ENCODE measurements at regions not wholly inside any gene's neighbourhood (a gene's known extent, or its start where the extent isn't known, plus 50 kb on each side); places are given as distances from the start of the nearest gene placed in this dataset.

DNA sequence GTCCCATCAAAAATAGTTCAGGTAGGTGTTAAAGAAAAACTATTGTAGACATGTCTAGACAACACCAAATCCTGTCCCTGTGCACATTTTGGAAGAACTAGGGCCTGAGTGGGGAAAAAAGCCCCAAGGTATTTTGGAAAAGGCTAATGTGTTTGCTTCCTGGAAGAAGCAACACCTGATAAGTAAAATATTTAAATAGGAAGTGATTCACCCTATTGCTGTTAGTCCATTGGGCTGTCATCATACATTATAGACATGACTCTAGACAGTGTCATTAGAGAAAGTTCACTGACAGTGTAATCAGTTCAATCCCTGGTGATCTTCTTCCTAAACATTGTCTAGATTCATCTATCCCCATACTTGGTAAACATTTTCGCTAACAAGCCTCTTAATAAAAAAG lies 465.3 kb downstream of the CBLN4 start:
- Histone ChIP-seq H3K4me3 (no peak overlapping the region), H3K27ac (ENCODE audit: low read depth) (no peak overlapping the region), H3F3A (replicated peaks; ENCODE audit: low read depth) (no peaks in the 10 kb centered on the region), H3K27me3 (ENCODE audit: insufficient read depth) (no peaks in the 10 kb centered on the region), H3K4me2 (no peak overlapping the region), H3K79me2 (replicated peaks; ENCODE audit: insufficient read depth) (no peaks in the 10 kb centered on the region), H3K9me2 (ENCODE audit: insufficient read depth) (no peaks in the 10 kb centered on the region), H2AFZ (no peak overlapping the region), H3K36me3 (ENCODE audit: insufficient read depth) (peaks cover 6% of the 10 kb centered on the region), H3K4me1 (ENCODE audit: insufficient read depth) (no peaks in the 10 kb centered on the region), H4K20me1 (replicated peaks; ENCODE audit: insufficient read depth) (no peaks in the 10 kb centered on the region)
- Mint-ChIP-seq H3K4me1 (no peaks in the 10 kb centered on the region), H3K4me3 (no peak overlapping the region), H3K27ac (no peak overlapping the region), H3K36me3 (ENCODE audit: low read depth) (peaks cover 36% of the 10 kb centered on the region), H3K27me3 (ENCODE audit: insufficient read depth, low read depth, poor library complexity) (no peaks in the 10 kb centered on the region), H3K9me3 (peaks cover 96% of the 10 kb centered on the region)
- TF ChIP-seq, protein P1, sequence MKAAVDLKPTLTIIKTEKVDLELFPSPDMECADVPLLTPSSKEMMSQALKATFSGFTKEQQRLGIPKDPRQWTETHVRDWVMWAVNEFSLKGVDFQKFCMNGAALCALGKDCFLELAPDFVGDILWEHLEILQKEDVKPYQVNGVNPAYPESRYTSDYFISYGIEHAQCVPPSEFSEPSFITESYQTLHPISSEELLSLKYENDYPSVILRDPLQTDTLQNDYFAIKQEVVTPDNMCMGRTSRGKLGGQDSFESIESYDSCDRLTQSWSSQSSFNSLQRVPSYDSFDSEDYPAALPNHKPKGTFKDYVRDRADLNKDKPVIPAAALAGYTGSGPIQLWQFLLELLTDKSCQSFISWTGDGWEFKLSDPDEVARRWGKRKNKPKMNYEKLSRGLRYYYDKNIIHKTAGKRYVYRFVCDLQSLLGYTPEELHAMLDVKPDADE (IDR thresholded peaks at IDR 0.05), result no peak
- TF ChIP-seq, protein P2, sequence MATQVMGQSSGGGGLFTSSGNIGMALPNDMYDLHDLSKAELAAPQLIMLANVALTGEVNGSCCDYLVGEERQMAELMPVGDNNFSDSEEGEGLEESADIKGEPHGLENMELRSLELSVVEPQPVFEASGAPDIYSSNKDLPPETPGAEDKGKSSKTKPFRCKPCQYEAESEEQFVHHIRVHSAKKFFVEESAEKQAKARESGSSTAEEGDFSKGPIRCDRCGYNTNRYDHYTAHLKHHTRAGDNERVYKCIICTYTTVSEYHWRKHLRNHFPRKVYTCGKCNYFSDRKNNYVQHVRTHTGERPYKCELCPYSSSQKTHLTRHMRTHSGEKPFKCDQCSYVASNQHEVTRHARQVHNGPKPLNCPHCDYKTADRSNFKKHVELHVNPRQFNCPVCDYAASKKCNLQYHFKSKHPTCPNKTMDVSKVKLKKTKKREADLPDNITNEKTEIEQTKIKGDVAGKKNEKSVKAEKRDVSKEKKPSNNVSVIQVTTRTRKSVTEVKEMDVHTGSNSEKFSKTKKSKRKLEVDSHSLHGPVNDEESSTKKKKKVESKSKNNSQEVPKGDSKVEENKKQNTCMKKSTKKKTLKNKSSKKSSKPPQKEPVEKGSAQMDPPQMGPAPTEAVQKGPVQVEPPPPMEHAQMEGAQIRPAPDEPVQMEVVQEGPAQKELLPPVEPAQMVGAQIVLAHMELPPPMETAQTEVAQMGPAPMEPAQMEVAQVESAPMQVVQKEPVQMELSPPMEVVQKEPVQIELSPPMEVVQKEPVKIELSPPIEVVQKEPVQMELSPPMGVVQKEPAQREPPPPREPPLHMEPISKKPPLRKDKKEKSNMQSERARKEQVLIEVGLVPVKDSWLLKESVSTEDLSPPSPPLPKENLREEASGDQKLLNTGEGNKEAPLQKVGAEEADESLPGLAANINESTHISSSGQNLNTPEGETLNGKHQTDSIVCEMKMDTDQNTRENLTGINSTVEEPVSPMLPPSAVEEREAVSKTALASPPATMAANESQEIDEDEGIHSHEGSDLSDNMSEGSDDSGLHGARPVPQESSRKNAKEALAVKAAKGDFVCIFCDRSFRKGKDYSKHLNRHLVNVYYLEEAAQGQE (IDR thresholded peaks at IDR 0.05; ENCODE audit: unreplicated experiment), result no peak
- TF ChIP-seq STAT1 (IDR thresholded peaks at IDR 0.05; ENCODE audit: unreplicated experiment), result no peak
- no peak for TF ChIP-seq ZNF331 (CRISPR knock-in tag; IDR thresholded peaks at IDR 0.05; ENCODE audit: low read depth)
- no peak for TF ChIP-seq EZH2phosphoT487 (IDR thresholded peaks at IDR 0.05; ENCODE audit: unreplicated experiment)
- TF ChIP-seq, protein P3, sequence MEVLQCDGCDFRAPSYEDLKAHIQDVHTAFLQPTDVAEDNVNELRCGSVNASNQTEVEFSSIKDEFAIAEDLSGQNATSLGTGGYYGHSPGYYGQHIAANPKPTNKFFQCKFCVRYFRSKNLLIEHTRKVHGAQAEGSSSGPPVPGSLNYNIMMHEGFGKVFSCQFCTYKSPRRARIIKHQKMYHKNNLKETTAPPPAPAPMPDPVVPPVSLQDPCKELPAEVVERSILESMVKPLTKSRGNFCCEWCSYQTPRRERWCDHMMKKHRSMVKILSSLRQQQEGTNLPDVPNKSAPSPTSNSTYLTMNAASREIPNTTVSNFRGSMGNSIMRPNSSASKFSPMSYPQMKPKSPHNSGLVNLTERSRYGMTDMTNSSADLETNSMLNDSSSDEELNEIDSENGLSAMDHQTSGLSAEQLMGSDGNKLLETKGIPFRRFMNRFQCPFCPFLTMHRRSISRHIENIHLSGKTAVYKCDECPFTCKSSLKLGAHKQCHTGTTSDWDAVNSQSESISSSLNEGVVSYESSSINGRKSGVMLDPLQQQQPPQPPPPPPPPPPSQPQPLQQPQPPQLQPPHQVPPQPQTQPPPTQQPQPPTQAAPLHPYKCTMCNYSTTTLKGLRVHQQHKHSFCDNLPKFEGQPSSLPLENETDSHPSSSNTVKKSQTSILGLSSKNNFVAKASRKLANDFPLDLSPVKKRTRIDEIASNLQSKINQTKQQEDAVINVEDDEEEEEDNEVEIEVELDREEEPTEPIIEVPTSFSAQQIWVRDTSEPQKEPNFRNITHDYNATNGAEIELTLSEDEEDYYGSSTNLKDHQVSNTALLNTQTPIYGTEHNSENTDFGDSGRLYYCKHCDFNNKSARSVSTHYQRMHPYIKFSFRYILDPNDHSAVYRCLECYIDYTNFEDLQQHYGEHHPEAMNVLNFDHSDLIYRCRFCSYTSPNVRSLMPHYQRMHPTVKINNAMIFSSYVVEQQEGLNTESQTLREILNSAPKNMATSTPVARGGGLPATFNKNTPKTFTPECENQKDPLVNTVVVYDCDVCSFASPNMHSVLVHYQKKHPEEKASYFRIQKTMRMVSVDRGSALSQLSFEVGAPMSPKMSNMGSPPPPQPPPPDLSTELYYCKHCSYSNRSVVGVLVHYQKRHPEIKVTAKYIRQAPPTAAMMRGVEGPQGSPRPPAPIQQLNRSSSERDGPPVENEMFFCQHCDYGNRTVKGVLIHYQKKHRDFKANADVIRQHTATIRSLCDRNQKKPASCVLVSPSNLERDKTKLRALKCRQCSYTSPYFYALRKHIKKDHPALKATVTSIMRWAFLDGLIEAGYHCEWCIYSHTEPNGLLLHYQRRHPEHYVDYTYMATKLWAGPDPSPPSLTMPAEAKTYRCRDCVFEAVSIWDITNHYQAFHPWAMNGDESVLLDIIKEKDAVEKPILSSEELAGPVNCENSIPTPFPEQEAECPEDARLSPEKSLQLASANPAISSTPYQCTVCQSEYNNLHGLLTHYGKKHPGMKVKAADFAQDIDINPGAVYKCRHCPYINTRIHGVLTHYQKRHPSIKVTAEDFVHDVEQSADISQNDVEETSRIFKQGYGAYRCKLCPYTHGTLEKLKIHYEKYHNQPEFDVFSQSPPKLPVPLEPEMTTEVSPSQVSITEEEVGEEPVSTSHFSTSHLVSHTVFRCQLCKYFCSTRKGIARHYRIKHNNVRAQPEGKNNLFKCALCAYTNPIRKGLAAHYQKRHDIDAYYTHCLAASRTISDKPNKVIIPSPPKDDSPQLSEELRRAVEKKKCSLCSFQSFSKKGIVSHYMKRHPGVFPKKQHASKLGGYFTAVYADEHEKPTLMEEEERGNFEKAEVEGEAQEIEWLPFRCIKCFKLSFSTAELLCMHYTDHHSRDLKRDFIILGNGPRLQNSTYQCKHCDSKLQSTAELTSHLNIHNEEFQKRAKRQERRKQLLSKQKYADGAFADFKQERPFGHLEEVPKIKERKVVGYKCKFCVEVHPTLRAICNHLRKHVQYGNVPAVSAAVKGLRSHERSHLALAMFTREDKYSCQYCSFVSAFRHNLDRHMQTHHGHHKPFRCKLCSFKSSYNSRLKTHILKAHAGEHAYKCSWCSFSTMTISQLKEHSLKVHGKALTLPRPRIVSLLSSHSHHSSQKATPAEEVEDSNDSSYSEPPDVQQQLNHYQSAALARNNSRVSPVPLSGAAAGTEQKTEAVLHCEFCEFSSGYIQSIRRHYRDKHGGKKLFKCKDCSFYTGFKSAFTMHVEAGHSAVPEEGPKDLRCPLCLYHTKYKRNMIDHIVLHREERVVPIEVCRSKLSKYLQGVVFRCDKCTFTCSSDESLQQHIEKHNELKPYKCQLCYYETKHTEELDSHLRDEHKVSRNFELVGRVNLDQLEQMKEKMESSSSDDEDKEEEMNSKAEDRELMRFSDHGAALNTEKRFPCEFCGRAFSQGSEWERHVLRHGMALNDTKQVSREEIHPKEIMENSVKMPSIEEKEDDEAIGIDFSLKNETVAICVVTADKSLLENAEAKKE (CRISPR knock-in tag; IDR thresholded peaks at IDR 0.05), result no peak
- DNase-seq (ENCODE audit: low spot score), result no peak
- ATAC-seq, result no peak

Data from GM23338 (cell line).